SKM-1 treated with dmso at 0.1 percent for 144 hours (cell line): ENCODE measurements at regions not wholly inside any gene's neighbourhood (a gene's known extent, or its start where the extent isn't known, plus 50 kb on each side); places are given as distances from the start of the nearest gene placed in this dataset.
A peak's percentile ranks its signal among the peaks of the same experiment; 100 is the strongest.
"Not testable (repeated sequence)": the region's sequence is repeated elsewhere in the genome, so short reads cannot be mapped to it uniquely, and the experiment has no call there.

ENCODE experiments used
- DNase-seq: peaks from one replicate; lab custom pipeline; 2025; ENCODE audit not compliant: unreplicated experiment; lab: John Stamatoyannopoulos, UW

DNA sequence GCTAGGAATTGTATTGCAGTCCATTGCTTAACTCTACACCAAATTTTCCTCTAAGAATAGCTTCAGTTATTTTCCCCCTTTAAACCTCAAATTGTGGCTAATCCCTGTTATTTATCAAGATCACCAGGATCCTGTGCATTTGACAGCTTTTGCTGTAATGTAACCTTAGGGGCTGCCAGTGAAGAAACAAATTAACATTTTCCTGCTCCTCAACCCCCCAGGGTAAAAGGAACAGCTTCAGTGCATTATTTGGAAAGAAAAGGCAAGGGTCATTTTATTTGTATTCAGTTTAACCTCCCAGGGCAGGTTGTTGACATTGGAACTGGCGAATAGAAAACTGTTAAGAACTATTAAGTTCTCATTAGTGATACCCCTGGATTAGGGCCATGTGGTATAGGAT is 57.0 kb downstream of the PCDH20 start:
- no peak for DNase-seq

GRCh38 chr13:61350341-61350740 is 65.3 kb downstream of the PCDH20 start:
- no peak for DNase-seq

- DNase-seq = no peak
Observed at GRCh38 chr13:61339054-61339621, 76.5 kb downstream of the PCDH20 start.

DNA sequence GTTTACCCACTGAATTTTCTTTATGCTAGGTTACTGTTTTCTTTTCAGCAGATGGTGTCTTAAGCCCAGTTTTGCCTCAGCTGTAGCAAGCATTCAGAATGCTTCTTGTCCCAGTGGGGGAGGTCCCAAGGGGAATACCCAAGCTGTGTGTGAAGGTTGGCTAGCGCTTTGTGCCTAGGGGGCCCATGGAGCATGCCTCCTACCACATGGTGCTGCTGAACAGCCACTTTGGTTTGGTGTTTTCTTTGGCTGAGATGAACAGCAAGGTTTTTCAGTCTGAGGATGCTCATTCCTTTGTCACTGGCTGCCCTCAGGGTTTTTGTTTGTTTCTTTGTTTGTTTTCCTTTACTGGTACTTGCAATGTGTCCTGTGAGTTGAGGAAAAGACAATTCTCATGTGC is 99.0 kb downstream of the PCDH20 start:
- no peak for DNase-seq

- no peak for DNase-seq
Observed at GRCh38 chr13:61294467-61295191, 121.0 kb downstream of the PCDH20 start.

- no peak for DNase-seq
Observed at GRCh38 chr13:61286148-61286745, 129.4 kb downstream of the PCDH20 start.

DNA sequence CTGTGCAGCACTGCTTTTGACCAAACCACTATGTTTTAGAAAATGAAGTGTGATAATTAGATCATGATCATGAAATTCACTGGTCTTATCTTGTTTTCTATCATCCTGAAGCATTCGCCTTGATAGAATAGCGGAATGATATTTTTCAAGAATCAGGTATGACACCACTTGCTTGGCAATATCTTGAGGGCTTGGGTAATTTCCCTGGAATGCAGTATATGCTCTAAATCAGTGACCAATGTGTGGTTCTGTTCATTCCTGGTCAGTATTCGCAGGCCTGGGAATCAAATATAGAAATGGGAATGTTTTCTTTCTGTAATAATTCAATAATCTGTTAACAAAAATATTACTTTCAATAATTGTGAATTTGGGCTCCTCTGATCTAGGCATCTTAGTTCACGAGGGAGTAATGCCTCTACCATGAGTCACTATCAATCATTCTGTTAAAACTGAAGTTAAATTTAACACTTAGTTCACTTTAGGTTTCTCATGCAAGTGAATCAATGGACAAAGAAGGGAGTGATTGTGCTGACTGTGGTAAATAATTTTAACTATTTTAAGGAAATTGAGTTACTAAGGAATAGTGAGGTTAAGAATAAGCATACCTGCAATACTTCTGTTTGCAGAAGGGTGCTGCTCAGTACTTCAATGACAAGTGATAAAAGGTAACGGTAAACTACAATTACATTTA is 137.9 kb downstream of the PCDH20 start:
- no peak for DNase-seq

GRCh38 chr13:61277088-61277487 is 138.6 kb downstream of the PCDH20 start:
- no peak for DNase-seq

- no peak for DNase-seq
Observed at GRCh38 chr13:61276401-61276800, 139.2 kb downstream of the PCDH20 start.

DNA sequence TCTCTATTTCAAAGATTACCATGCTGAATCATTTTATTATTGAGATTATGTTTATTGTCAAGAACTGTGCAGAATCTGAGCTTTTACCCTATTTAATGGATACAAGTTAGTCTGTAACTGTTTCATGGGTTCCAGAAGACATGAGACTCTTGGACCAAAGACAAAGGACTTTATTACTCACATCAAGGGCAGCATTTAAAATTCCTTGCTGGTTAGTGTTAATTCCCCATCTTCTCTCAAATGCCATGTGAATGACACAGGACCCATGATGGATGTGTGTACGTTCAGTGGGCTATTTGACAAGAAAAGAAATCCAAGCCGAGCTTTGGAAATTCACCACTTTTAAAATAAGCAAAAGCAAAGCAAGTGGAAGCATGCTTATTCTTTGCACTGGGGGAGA is 139.9 kb downstream of the PCDH20 start:
- DNase-seq = no peak

DNA sequence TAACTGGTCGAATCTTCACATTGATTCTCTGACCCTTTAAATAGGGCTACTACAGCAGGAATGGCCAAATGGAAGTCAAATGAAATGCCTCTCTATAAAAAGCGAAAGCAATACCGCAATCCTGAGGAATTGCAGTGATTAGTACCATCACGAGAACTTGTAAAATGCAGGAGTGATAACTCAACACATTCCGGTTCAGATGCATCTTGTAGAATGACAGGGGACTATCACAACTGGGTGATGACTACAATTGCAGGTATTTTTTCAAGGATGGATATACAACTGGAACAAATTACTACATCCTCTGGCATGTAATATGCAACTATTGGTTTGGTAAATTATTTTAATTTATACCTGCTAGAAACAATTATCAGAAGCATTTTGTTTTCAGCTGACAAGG is 140.4 kb downstream of the PCDH20 start:
- no peak for DNase-seq

DNA sequence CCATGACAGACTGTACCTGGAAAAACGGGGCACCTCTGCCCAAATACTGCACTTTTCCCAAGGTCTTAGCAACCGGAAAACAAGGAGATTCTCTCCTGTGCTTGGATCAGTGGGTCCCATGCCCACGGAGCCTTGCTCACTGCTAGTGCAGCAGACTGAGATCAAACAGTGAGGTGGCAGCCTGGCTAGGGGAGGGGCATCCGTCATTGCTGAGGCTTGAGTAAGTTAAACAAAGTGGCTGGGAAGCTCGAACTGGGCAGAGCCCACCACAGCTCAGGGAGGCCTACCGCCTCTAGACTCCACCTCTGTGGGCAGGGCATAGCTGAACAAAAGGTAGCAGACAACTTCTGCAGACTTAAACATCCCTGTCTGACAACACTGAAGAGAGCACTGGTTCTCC is 148.8 kb downstream of the PCDH20 start:
- not testable (repeated sequence) for DNase-seq

DNA sequence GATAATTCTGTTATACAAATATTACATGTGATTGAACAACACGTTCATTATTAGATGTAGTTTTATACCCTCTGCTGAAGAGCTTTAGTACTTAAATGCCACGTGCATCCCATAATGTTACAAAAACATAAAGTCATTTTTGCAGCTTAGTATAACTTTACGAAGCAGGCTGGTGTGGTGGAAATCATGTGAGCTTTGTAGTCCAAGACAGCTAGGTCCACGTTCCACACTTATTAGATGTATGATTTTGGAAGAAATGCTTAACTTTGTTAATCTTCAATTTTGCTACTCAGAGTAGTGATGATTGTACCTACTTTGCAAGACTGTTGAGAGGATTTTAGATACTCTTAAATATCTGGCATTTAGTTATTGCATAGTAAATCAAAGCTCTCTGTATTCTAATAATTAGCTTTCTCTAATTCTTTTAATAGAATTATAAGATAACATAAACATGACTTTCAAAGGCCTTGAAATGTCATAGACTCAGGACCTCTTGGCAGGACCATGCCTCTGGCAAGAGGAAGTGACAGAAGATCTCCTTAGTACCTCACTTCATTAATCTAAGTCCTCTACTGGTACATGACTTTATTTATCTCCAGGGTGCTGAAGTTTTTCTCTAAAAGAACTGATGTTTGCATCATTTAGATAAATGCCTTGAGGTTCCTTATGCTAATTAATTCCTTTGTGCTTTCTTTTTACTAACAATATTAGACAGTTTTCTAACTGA is 153.7 kb downstream of the PCDH20 start:
- no peak for DNase-seq

DNA sequence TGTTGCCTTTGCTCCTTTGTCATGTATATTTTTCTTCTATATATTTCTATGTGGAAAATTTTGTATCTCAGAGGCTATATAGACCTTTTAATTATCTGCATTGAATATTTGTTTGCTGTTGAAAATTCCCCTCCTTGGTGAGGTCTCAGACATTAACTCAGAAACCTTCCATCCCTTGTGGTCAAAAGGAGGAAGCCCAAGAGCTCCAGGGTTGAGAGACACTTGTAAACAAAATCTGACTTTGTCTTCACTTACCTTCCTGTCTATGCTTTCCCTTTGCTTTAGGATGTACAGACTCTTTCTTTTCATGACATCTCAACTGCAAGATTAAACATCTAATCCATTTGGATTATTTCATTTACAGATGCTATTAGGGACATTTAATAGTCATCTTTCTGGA is 157.5 kb downstream of the PCDH20 start:
- no peak for DNase-seq

DNA sequence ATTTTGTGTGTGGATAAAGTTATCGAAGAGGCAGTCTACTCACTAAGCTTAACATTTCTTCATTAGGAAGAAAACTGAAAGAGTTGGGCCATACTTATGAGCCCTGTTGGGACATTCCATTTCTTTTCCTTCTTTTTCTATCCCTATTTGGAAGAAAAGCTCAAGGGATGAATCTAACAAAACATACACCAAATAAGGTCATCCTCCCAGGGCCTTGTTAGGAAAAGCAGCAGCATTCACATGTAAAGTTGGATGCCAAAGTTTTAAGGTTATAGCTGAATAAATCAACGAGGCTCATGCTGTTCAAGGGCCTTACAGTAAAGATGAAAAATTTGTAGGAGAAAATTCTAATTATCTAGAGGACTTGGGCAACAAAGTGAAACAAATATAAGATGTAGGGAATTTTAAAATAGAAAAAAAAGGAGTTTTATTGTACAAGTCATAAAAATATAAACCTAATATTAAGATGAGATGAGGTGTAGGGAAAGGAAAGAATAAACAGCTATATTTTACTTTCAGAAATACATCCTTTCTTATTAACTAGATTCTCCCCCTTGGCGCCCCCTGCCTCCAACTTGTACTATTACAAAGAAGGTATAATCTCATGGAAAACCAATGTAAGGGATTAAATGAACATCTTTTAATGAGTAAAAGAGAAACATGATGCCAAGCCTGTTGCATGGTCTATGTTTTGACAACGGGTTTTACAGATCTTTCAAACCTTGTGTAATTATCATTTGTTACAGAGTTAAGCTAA is 160.4 kb downstream of the PCDH20 start:
- DNase-seq = no peak

DNA sequence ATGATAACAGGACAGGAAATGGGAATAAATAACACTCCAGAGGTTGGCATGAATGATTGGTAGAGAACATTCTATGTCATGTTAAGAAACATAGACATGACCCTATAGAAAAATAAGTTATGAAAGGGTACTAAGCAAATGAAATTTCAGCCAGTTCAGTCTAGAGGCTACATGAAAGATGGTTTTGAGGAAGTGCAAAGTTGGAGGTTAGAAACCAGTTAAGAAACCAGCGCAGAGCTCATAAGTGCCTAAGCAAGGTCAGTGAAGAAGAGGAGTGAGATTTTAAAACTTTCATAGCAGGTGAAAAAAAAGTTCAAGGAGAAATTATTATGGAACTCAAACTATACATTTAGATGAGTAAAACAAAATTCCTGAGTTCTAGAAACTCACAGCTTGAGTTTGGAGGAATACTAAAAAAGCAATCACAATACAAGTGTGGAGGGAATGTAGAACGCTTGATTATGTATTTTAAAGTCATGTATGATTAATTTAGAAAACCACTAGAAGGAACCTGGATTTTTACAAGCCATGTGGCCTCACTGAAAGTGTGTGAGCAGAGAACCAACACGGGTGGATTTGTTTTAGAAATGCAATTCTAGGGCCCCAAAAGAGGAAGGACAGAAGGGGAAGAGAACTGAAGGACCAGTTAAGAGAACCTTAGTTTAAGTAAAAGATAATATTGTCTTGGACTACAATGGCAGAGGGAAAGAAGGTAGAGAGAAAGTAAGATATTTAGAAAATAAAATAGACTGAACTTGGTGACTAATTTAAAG is 162.4 kb downstream of the PCDH20 start:
- peak; percentile 61 for DNase-seq

DNA sequence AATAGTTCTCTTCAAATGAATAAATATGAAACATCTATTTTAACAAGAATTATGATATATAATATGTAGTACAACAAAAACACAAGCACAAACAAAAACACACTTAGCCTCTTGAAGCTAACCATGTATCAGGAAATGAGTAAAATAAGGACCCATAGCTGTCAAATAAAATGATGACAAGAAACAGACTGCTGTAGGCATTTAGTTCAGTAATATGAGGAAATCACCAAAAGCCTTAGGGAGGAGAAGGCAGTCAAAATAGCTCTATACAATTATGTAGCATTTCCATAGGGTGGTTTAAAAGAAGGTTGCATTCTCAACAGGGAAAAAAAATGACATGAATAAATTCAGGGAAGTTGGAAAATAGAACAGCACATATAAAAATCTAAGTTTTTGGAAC is 163.4 kb downstream of the PCDH20 start:
- no peak for DNase-seq

GRCh38 chr13:61247149-61247936 is 168.3 kb downstream of the PCDH20 start:
- DNase-seq = no peak

GRCh38 chr13:61246351-61246750 is 169.3 kb downstream of the PCDH20 start:
- DNase-seq = no peak
